ENCODE measurements at regions not wholly inside any gene's neighbourhood (a gene's known extent, or its start where the extent isn't known, plus 50 kb on each side); places are given as distances from the start of the nearest gene placed in this dataset.

- no peak overlapping the region for H3K27ac Mint-ChIP-seq
- ATAC-seq = no peak
These were observed 245.3 kb upstream of the UFL1 start for GRCh38 chr6:96276305-96276704.

GRCh38 chr6:96276856-96277255, 244.8 kb upstream of the UFL1 start:
- Mint-ChIP-seq H3K36me3 (peaks cover 0 to 7% (median 0%) of the 10 kb centered on the region in 3 donors), H3K27me3 (peaks cover 0 to 13% (median 3%) of the 10 kb centered on the region in 5 donors), H3K9me3 (peaks cover 0 to 20% (median 15%) of the 10 kb centered on the region in 9 donors), H3K27ac (no peak overlapping the region), H3K4me1 (no peaks in the 10 kb centered on the region), H3K4me3 (no peak overlapping the region)
- POLR2A ChIA-PET = no interaction called here
- no peak for ATAC-seq
- no peak for DNase-seq

More at GRCh38 chr6:96276305-96276704, 245.3 kb upstream of the UFL1 start:
- POLR2A ChIA-PET = no interaction called here
- H3K27me3 Mint-ChIP-seq = peaks cover 0 to 13% (median 3%) of the 10 kb centered on the region in 5 donors
- no peak overlapping the region for H3K4me3 Mint-ChIP-seq
- H3K36me3 Mint-ChIP-seq = peaks cover 0 to 7% (median 0%) of the 10 kb centered on the region in 3 donors
- H3K4me1 Mint-ChIP-seq = no peaks in the 10 kb centered on the region
- peaks cover 0 to 23% (median 15%) of the 10 kb centered on the region in 9 donors for H3K9me3 Mint-ChIP-seq
- DNase-seq = no peak

GRCh38 chr6:96279084-96279483, 242.5 kb upstream of the UFL1 start:
- Mint-ChIP-seq H3K27me3 (peaks cover 0 to 9% (median 4%) of the 10 kb centered on the region in 5 donors), H3K27ac (no peak overlapping the region), H3K9me3 (peaks cover 0 to 1% (median 0%) of the 10 kb centered on the region in 9 donors), H3K4me3 (no peak overlapping the region), H3K36me3 (no peaks in the 10 kb centered on the region), H3K4me1 (no peaks in the 10 kb centered on the region)
- ATAC-seq (no peak), DNase-seq (no peak)
- POLR2A ChIA-PET = no interaction called here

- no peak overlapping the region for H3K27ac Mint-ChIP-seq
- H3K9me3 Mint-ChIP-seq = peaks cover 0 to 4% (median 1%) of the 10 kb centered on the region in 9 donors
- ATAC-seq = no peak
- no peak overlapping the region for H3K4me3 Mint-ChIP-seq
- H3K4me1 Mint-ChIP-seq = no peaks in the 10 kb centered on the region
- H3K36me3 Mint-ChIP-seq = no peaks in the 10 kb centered on the region
- H3K27me3 Mint-ChIP-seq = peaks cover 2 to 42% (median 14%) of the 10 kb centered on the region in 5 donors
- DNase-seq = no peak
- POLR2A ChIA-PET = no interaction called here
These were observed 235.1 kb upstream of the UFL1 start for GRCh38 chr6:96286503-96286902.

GRCh38 chr6:96299525-96299924, 222.1 kb upstream of the UFL1 start:
- no peak for DNase-seq
- Mint-ChIP-seq H3K36me3 (no peaks in the 10 kb centered on the region), H3K4me1 (no peaks in the 10 kb centered on the region), H3K4me3 (no peak overlapping the region), H3K27me3 (peaks cover 0 to 7% (median 2%) of the 10 kb centered on the region in 5 donors), H3K27ac (no peak overlapping the region), H3K9me3 (peaks cover 0 to 5% (median 0%) of the 10 kb centered on the region in 9 donors)
- no peak for ATAC-seq
- POLR2A ChIA-PET = no interaction called here

GRCh38 chr6:96301023-96301422, 220.6 kb upstream of the UFL1 start:
- no peak overlapping the region for H3K4me3 Mint-ChIP-seq
- DNase-seq (no peak), ATAC-seq (no peak)
- no peaks in the 10 kb centered on the region for H3K4me1 Mint-ChIP-seq
- POLR2A ChIA-PET = no interaction called here
- H3K27ac Mint-ChIP-seq = no peak overlapping the region
- peaks cover 0 to 7% (median 1%) of the 10 kb centered on the region in 5 donors for H3K27me3 Mint-ChIP-seq
- no peaks in the 10 kb centered on the region for H3K36me3 Mint-ChIP-seq
- H3K9me3 Mint-ChIP-seq = peaks cover 0 to 5% (median 0%) of the 10 kb centered on the region in 9 donors

- Mint-ChIP-seq H3K9me3 (peaks cover 0 to 1% (median 0%) of the 10 kb centered on the region in 9 donors), H3K27ac (no peak overlapping the region), H3K4me1 (no peaks in the 10 kb centered on the region), H3K27me3 (peaks cover 0 to 7% (median 1%) of the 10 kb centered on the region in 5 donors), H3K36me3 (no peaks in the 10 kb centered on the region), H3K4me3 (no peak overlapping the region)
- POLR2A ChIA-PET = no interaction called here
- DNase-seq (no peak), ATAC-seq (no peak)
These were observed 219.8 kb upstream of the UFL1 start for GRCh38 chr6:96301781-96302180.

GRCh38 chr6:96302991-96303390, 218.6 kb upstream of the UFL1 start:
- no peak overlapping the region for H3K27ac Mint-ChIP-seq

GRCh38 chr6:96304997-96305396, 216.6 kb upstream of the UFL1 start:
- peaks cover 0 to 8% (median 0%) of the 10 kb centered on the region in 9 donors for H3K9me3 Mint-ChIP-seq

More at GRCh38 chr6:96302991-96303390, 218.6 kb upstream of the UFL1 start:
- Mint-ChIP-seq H3K36me3 (no peaks in the 10 kb centered on the region), H3K4me1 (no peaks in the 10 kb centered on the region), H3K9me3 (peaks cover 0 to 1% (median 0%) of the 10 kb centered on the region in 9 donors), H3K27me3 (peaks cover 0 to 7% (median 1%) of the 10 kb centered on the region in 5 donors), H3K4me3 (no peak overlapping the region)
- no peak for ATAC-seq
- DNase-seq = no peak
- POLR2A ChIA-PET = no interaction called here

GRCh38 chr6:96330884-96331283, 190.7 kb upstream of the UFL1 start:
- no peak for ATAC-seq
- H3K9me3 Mint-ChIP-seq = peaks cover 0 to 15% (median 0%) of the 10 kb centered on the region in 9 donors

More at GRCh38 chr6:96304997-96305396, 216.6 kb upstream of the UFL1 start:
- DNase-seq = no peak
- H3K27ac Mint-ChIP-seq = no peak overlapping the region
- no peaks in the 10 kb centered on the region for H3K36me3 Mint-ChIP-seq
- peaks cover 0 to 11% (median 0%) of the 10 kb centered on the region in 5 donors for H3K27me3 Mint-ChIP-seq
- no peak for ATAC-seq
- no peak overlapping the region for H3K4me3 Mint-ChIP-seq
- no peaks in the 10 kb centered on the region for H3K4me1 Mint-ChIP-seq
- POLR2A ChIA-PET = no interaction called here

GRCh38 chr6:96340164-96340563, 181.4 kb upstream of the UFL1 start:
- H3K4me1 Mint-ChIP-seq = no peaks in the 10 kb centered on the region
- ATAC-seq (no peak), DNase-seq (no peak)
- no peak overlapping the region for H3K27ac Mint-ChIP-seq
- H3K4me3 Mint-ChIP-seq = no peak overlapping the region
- POLR2A ChIA-PET = no interaction called here
- peaks cover 1 to 16% (median 3%) of the 10 kb centered on the region in 3 donors for H3K36me3 Mint-ChIP-seq
- peaks cover 0 to 26% (median 9%) of the 10 kb centered on the region in 9 donors for H3K9me3 Mint-ChIP-seq
- peaks cover 3 to 18% (median 6%) of the 10 kb centered on the region in 5 donors for H3K27me3 Mint-ChIP-seq

More at GRCh38 chr6:96330884-96331283, 190.7 kb upstream of the UFL1 start:
- Mint-ChIP-seq H3K4me3 (no peak overlapping the region), H3K36me3 (no peaks in the 10 kb centered on the region), H3K27me3 (peaks cover 0 to 6% (median 0%) of the 10 kb centered on the region in 5 donors), H3K27ac (no peak overlapping the region), H3K4me1 (no peaks in the 10 kb centered on the region)
- POLR2A ChIA-PET = no interaction called here
- DNase-seq = no peak

GRCh38 chr6:96345501-96345900, 176.1 kb upstream of the UFL1 start:
- Mint-ChIP-seq H3K27me3 (peaks cover 3 to 22% (median 6%) of the 10 kb centered on the region in 5 donors), H3K9me3 (peaks cover 0 to 18% (median 7%) of the 10 kb centered on the region in 9 donors), H3K4me3 (no peak overlapping the region), H3K27ac (no peak overlapping the region), H3K36me3 (peaks cover 1 to 16% (median 3%) of the 10 kb centered on the region in 3 donors), H3K4me1 (no peaks in the 10 kb centered on the region)
- no peak for ATAC-seq
- POLR2A ChIA-PET = no interaction called here
- DNase-seq = no peak

GRCh38 chr6:96381246-96381645, 140.4 kb upstream of the UFL1 start:
- DNase-seq = no peak
- POLR2A ChIA-PET = no interaction called here
- Mint-ChIP-seq H3K27me3 (peaks cover 1 to 14% (median 8%) of the 10 kb centered on the region in 5 donors), H3K27ac (no peak overlapping the region), H3K4me3 (no peak overlapping the region), H3K9me3 (peaks cover 0 to 5% (median 0%) of the 10 kb centered on the region in 9 donors), H3K4me1 (no peaks in the 10 kb centered on the region), H3K36me3 (no peaks in the 10 kb centered on the region)
- ATAC-seq = no peak

- peaks cover 2 to 7% (median 6%) of the 10 kb centered on the region in 4 donors for H3K4me1 Mint-ChIP-seq
- no peaks in the 10 kb centered on the region for H3K9me3 Mint-ChIP-seq
- POLR2A ChIA-PET = no interaction called here
These were observed 129.7 kb upstream of the UFL1 start for GRCh38 chr6:96391776-96392360.

More at GRCh38 chr6:96391776-96392360, 129.7 kb upstream of the UFL1 start:
- H3K36me3 Mint-ChIP-seq = no peaks in the 10 kb centered on the region
- DNase-seq = peak in 1 of 10 donors; percentile 6
- no peak overlapping the region for H3K4me3 Mint-ChIP-seq
- H3K27ac Mint-ChIP-seq = no peak overlapping the region
- ATAC-seq = no peak
- H3K27me3 Mint-ChIP-seq = peaks cover 2 to 9% (median 5%) of the 10 kb centered on the region in 5 donors
